GM19035 (cell line): ENCODE measurements at regions not wholly inside any gene's neighbourhood (a gene's known extent, or its start where the extent isn't known, plus 50 kb on each side); places are given as distances from the start of the nearest gene placed in this dataset.
"Not testable (repeated sequence)": the region's sequence is repeated elsewhere in the genome, so short reads cannot be mapped to it uniquely, and the experiment has no call there.

ENCODE experiments used
- ATAC-seq: cut with Tn5 transposase; IDR thresholded peaks from one replicate; pipeline ENCODE4 v1.9.1; 2021; ENCODE audit not compliant: unreplicated experiment

DNA sequence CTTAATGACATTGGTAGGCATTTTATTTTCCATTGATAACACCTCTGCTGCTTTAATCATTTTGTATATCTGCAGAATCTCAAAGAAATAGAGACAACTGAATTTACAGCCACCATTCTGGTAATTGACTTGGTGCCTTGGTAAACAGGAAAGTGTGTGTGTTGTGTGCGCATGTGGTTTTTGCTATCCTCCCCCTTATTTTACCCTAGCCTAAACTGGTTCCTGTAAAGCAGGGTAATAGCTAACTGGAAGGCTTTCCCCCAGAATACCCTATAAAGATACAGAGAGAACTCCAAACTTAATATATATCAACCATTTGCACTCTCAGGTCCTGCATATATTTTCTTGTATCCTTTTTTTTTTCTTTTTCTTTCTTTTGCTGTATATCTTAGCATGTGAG, 149.5 kb upstream of the ADGRL4 start:
- ATAC-seq, result no peak

DNA sequence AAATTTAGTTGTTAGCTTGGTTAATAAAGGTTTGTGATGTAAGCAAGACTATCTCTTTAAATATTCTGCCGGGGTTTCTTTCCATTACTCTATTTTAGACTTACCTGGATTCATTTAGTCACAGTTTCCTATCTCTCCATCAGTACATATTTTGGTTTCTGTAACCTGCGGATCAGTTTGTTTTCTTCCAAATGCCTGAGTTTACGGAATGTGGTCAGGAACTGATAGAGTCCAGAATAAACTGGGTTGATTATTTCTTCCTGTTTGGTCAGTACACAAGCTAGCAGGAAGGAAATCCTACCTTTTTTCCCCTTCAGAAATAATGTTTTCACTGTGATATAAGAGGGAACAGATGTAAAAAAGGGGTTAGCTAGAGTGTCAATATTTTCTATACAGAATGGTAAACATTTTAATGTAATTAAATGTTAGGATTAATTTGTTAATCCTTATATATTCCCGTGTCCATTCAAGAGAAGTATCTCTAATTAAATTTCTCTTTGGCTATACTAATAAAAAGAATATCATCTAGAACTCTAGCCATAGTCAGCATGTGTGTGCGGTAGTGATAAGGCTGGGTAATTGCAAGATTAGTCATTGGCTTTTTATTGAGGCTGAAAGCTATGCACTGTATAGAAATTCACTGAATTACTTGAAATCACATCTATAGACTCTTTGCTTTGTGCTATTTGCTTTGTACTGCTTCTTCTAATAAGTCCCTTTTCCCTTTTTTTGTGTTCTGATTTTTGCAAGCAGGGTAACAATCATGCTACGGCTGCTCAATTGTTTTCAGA, 144.7 kb upstream of the ADGRL4 start:
- no peak for ATAC-seq

DNA sequence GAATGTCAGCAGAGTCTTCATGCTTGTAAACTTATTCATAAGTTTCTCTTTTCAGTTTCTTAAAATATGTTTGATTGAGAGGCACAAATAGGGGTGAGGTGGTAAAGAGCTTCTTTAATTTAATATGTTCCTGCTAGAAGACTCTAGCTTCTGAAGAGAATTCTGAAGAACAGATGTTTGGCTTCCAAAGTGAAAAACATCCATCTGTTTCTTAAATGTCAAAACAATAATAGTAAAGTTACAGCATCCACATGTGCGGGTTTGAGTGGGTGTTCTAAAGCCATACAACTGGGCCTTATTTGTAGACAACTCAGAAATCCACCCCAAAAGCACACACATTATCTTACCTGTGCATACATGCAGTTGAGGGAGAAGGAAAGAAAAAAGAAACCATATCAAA, 144.0 kb upstream of the ADGRL4 start:
- no peak for ATAC-seq

DNA sequence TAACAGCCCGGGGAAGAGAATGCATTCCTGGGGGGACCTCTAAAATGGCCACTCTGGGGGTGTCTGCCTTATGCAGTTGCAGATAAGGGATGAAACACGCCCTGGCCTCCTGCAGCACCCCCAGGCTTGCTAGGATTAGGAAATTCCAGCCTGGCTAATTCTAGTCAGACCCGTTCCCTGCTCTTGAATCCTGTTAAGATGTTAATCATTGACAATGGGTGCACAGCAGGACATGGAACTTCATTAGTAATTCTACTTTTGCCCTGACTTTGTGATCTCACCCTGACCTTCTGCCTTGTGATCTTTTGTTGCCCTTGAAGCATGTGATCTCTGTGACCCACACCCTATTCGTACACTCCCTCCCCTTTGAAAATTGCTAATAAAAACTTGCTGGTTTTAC, 131.7 kb upstream of the ADGRL4 start:
- not testable (repeated sequence) for ATAC-seq

DNA sequence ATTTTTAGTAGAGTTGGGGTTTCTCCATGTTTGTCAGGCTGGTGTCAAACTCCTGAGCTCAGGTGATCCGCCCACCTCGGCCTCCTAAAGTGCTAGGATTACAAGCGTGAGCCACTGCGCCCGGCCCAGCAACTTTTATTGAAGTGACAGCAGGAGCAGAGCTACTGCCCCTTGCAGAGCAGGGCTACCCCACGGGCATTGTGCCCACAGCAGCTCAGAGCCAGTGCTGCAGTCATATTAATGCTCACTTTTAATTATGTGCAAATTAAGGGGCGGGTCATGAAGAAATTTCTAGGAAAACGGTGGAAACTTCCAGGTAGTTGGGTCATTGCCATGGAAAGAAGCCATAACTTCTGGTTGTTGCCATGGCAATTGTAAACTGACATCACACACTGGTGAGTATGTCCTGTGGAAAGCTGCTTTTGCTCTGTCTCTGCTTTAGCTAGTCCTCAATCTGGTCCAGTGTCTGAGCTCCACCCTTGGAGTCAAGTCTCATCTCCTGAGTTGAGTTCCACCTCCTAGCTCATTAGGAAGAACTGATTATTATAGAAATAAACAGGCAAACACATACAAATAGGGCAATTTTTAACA, 127.3 kb upstream of the ADGRL4 start:
- no peak for ATAC-seq

DNA sequence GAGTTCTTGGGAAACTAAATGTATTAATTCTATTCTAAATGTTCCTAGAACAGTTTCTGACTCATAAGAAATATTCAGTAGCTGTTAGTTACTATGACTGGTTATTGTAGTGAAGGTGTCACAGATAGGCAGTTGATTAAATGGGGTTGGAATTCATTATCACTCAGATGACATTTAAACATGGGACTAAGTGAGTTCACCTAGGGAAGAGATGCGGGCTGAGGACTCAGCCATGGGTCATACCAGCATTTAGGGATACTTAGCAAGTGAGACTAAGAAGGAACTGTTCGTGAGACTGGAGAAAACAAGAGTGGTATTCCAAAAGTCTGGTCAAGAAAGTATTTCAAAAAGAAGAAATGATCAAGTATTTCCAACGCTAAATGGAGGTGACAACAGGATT, 125.1 kb upstream of the ADGRL4 start:
- ATAC-seq, result no peak

DNA sequence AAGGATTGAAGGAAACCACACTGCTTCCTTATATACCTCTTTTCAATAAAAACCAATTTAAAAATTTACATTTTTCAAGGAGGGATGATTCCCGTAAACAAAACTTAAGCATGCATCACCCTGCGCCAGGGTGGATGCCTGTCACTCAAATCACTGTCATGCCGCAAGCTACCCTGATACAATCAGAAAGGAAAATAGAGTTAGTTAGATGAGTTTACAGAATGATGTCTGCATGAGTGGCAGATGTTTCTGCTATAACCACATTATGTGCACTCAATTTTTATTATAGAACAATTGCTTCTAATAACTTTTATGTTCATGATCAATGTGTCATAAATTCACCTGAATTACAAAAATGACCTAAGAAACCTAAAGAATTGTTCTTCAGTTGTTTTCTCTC, 123.4 kb upstream of the ADGRL4 start:
- no peak for ATAC-seq

DNA sequence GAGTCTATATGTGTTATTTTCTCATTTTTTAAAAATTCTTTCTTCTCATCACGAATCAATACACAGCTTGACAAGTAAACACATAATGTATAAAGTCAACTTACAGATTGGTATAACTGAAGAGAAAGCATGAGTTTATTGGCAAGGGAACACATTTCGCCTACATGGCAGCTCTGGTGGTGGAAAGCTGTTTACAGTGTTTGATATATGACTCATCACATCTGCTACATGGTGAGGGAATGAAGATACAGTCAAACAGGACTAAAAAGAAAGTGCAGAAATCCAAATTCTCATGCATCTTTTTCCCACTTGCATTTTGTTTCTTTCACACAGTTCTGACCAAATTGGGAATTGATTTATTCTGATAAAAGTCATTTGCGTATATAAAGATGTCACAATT, 122.2 kb upstream of the ADGRL4 start:
- no peak for ATAC-seq

DNA sequence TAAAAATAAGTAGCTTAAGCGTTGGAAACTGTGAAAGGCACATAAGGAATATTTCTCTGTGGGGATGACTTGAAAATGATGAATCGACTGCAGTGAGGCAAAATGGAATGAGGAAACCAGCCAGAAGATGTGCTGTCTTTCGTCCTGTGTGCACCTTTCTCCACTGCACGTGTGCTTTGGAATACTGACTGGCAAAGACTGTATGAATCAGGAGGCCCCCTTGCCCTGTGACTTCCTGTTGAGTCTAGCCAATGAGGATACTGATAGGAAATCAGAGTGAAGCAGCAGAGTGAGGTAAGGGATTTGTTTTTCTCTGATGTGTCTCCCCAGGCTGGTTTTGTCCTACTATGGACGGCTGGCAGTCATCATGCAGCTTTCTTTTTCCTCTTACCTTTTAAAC, 118.2 kb upstream of the ADGRL4 start:
- no peak for ATAC-seq

DNA sequence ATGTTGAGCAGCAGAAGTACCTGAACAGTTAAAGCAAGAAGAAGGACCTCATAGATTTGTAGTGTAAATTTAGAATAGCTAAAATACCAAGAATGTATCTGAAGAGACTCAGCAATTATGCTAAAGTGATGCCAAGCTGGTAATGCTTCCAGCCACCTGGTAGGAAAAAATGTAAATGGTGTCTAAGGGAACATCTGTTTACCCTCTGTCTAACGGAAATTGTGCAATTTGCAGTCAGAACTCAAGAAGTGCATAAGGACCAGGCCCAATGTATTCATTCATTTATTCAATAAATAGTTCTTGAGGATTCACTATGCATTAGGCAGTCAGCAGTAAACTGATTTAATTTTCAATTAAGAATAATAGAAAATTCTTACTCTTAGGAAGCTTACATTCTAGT, 116.0 kb upstream of the ADGRL4 start:
- no peak for ATAC-seq

DNA sequence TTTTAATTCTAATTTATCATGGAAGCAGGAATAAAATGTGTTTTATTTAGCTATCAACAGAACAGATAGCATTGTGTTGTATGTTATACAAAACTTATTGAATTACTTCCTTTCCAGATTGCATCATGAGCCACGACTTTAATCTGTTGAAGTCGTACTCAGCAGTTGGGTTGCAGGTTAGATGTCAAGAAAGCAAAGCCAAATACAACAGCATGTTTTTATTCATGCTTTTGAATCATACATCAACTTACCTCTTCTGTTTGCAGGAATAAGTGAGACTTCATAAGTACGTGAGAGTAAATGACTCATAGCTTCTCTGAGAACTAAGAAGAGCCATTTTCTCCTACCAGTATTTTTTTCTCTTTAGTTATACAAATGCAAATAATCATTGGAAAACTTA, 110.8 kb upstream of the ADGRL4 start:
- ATAC-seq, result no peak

DNA sequence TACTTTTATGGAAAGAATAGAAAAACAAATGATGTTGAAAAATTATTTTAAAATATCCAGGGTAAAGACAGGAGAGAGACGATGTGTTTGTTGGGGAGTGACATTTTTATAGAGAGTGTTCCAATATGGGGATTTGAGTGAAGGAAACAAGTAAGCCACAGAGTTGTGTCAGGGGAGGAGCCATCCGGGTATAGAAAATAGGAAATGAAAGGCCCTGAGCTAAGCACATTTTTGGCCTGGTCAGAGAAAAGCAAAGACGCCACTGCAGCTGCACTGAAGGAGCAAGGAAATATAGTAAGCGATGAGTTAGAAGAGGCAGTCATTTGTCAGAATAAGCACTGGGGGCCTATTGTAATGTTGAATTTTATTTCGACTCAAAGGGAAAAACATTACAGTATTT, 107.3 kb upstream of the ADGRL4 start:
- ATAC-seq, result no peak

DNA sequence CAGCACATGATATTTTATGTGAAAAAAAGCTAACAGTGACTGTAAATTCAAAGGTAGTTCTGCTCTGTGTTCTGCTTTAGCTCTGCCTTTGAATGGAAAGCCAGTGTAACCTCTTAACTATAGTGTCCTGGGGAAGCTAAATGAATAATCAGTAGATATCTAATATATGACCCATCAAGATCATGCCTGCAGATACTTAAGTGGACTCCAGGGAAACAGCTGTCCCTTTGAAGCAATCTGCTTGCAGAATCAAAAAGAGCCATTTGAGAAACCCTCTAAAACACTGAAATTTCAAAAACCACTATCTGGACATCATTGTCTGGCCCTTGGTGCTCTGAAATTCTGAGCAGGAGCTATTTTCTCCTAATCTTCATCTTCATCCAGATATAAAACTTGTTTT, 104.2 kb upstream of the ADGRL4 start:
- no peak for ATAC-seq

DNA sequence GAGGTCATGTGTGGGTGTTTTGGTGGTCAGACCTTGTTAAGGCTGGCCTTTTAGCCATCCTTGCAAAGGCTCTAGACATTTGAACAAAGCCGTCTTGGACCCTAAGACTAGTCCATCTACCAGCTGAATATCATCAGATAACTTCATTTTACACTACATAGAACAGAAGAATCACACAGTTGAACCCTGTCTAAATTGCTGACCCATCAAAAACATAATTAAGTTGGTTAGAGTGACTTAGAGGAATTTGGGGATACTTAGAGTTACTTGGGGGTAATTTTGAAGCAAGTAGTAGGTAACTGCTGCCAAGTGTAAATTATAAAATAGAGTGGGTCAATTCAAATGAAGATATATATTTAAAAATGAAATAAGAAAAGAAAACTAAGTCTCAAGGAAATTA, 102.9 kb upstream of the ADGRL4 start:
- no peak for ATAC-seq

DNA sequence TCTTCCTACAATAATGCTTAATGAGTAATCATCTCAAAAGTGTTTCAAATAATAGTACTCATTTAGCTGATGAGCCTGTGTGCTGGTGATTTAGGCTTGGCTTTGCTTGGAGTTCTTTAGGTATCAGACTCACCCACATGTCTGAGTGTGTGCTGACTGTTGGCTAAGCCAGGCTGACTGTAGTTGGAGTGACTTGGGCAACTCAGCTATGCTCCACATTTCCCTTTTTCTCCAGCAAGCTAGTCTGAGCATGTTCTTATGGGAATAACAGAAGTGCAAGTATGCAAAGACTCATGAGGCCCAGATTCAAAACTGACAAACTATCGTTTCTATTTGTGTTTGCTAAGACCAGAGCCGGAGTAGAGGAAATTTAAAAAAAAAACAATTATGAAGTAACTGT, 99.0 kb upstream of the ADGRL4 start:
- ATAC-seq, result no peak

DNA sequence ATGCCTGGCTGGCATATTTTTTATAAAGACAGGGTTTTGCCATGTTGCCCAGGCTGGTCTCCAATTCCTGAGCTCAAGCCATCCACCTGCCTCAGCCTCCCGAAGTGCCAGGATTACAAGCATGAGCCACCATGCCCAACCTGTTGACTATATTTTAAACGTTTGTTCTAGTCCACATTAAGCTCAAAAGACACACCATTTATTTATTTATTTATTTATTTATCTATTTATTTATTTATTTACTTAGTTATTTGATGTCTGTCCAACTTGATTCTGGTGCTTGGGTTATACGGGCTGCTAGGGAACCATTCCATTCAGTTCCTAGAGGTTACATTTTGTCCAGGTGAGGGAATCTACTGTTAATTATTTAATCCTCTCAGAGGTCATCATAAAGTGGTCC, 98.1 kb upstream of the ADGRL4 start:
- ATAC-seq, result no peak

DNA sequence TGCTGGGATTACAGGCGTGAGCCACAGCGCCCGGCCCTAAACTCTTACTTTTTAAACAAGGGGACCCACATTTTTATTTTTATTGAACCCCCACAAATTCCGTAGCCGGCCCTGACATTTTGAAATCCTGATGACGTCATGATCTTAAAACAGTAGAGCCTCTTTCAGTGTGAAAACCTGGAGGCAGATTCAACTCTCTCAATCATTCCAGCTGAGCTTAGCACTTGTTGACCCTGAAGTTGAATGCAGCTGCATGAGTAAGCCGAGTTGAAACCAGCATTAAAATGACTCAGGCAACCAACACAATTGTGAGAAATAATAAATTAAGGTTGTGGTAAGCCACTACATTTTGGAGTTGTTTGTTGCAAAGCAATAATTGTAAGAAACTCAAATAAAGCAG, 93.9 kb upstream of the ADGRL4 start:
- no peak for ATAC-seq

DNA sequence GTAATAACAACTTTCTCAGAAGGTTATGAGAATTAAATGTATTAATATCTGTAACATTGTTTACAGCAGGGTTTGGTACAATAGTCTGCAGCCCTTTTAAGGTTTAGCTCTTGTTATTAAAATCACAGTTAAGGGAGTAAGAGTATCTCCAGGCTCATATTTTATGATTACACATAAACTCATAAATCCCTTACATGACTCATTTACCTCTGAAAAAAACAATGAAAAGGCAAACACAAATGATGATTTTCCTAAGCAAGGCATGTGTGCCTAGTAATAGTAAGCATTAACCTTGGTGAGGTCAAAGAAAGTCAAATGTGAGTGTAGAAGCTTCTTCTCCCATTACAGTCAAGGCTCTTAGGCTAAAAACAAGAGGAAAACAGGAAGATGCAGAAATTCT, 84.5 kb upstream of the ADGRL4 start:
- no peak for ATAC-seq

DNA sequence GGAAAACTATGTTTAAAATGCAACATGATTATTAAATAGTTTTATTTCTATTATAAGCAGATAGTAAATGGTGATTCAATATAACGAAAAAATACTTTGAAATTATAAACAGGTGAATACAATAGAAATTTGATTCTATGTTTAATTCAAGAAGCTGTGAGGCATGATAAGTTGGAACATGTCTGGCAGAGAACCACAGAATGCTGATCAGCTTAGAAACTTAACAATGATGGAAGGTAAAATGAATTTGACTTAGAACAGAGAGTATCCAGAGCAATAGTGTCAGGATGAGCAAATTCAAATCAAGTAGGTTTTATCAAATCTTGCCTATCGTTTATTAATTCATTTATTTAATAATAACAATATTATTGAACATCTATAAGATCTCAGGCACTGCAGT, 83.4 kb upstream of the ADGRL4 start:
- ATAC-seq, result no peak

DNA sequence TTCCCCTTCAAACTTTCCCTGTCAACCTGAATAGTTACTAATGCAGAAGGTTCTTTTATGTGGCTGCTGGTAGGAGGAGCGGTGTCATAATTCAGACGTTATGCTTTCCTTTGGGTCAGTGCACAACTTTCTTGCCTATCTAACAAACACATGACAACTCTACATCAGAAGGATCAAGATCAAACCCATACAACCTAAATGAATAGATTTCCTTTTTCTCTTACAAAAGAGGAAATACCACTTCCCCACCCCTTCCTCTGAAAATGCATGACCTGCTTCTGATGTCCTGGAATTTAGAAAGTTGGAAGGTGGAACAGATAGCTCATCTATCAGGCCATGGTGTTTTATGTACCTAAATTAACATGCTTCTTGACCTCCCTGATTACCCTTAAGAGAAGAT, 75.7 kb upstream of the ADGRL4 start:
- ATAC-seq, result no peak

DNA sequence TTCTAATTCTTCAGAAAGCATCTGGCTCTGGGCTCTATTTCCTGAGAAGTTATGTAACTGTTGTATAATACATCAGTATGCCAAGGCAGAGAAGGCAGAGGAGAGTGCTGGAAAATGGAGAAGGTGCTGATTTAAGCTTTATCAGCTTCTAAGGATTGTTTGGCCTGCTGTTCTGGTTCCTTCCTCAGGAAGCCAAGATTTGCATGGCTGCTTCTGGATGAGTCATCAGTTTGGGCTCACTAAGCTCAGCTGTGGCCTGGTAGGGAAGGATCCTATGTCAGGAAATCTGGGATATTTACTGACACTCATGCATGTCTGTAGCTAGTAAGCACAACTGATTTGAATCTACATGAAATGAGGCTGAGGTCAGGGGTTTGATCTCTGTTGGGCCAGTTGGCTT, 73.2 kb upstream of the ADGRL4 start:
- ATAC-seq, result no peak

DNA sequence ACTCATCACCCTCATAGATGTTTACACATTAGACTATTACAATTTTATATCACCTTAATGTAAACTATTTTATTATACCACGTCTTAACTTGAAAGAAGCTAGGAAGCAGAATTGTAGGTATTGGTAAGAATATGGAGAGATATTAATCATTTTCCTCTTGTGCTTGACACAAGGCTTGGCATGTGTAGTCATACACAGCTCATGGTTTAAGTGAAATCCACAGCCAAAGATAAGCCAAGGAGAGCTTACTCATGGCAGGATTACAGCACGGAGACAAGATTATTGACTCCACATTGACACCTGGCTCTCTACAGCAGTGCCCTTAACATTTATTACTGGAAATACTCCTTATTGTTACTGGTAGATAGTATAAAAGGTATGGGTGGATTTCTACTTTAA, 68.4 kb upstream of the ADGRL4 start:
- no peak for ATAC-seq

DNA sequence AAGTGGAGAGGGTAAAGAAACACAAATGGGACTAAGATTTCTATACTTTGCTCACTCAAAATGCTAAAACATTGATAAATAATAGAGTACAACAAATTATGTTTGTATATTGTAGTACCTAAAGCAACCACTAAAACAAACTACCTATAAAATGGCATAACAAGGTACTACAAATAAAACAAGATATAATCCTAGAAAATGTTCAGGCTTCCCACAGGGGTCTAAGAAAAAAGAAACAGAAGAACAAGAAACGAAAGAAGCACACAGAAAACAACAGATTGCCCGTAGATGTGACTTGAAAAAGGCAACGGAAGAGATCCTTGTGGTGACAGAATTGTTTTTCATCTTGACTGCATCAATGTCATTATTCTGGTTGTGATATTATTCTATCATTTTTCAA, 63.3 kb upstream of the ADGRL4 start:
- no peak for ATAC-seq
